OCI-LY1 (cell line): ENCODE measurements at regions not wholly inside any gene's neighbourhood (a gene's known extent, or its start where the extent isn't known, plus 50 kb on each side); places are given as distances from the start of the nearest gene placed in this dataset.

Source experiments
- H2AFZ ChIP-seq: fragments of 200-600 bp; sonication (generic), shearing (Covaris generic); 2 replicates; pipeline ENCODE4 v1.6.0; 2014; ENCODE audit warnings: antibody characterized with exemption, mild to moderate bottlenecking, low read length
- H3F3A ChIP-seq: fragments of 200-600 bp; sonication (generic), shearing (Covaris generic); 2 replicates; pipeline ENCODE4 v1.6.0; 2014; ENCODE audit warnings: mild to moderate bottlenecking, antibody characterized with exemption, low read length, moderate library complexity; ENCODE audit not compliant: insufficient read depth
- H3K27ac ChIP-seq: fragments of 200-600 bp; sonication (generic); 2 replicates; pipeline ENCODE4 v1.5.1; 2014; ENCODE audit warnings: low read length, mixed run types, mild to moderate bottlenecking, low read depth; ENCODE audit not compliant: poor library complexity, severe bottlenecking
- H3K27me3 ChIP-seq: fragments of 200-600 bp; sonication (generic); 2 replicates; pipeline ENCODE4 v1.6.0; 2014; ENCODE audit warnings: antibody characterized with exemption, mild to moderate bottlenecking, low read length, moderate library complexity; ENCODE audit not compliant: insufficient read depth
- H3K36me3 ChIP-seq: fragments of 200-600 bp; sonication (generic); 2 replicates; pipeline ENCODE4 v1.6.1; 2014; ENCODE audit warnings: mild to moderate bottlenecking, antibody characterized with exemption, low read length, moderate library complexity, mixed read lengths; ENCODE audit not compliant: insufficient read depth
- H3K4me1 ChIP-seq: fragments of 200-600 bp; sonication (generic); 2 replicates; pipeline ENCODE4 v1.5.1; 2014; ENCODE audit warnings: mild to moderate bottlenecking, low read length, moderate library complexity; ENCODE audit not compliant: insufficient read depth, severe bottlenecking
- H3K4me2 ChIP-seq: fragments of 200-600 bp; sonication (generic), shearing (Covaris generic); 2 replicates; pipeline ENCODE4 v1.6.1; 2014; ENCODE audit warnings: low read length
- H3K4me3 ChIP-seq: fragments of 200-600 bp; sonication (generic); 2 replicates; pipeline ENCODE4 v1.5.1; 2014; ENCODE audit warnings: low read length, low read depth, mild to moderate bottlenecking, mixed read lengths; ENCODE audit not compliant: poor library complexity, severe bottlenecking
- H3K79me2 ChIP-seq: fragments of 200-600 bp; shearing (Covaris generic); 2 replicates; pipeline ENCODE4 v1.6.1; 2016; ENCODE audit warnings: mixed run types, low read length, mixed read lengths; ENCODE audit not compliant: insufficient read depth
- H3K9ac ChIP-seq: fragments of 200-600 bp; sonication (generic), shearing (Covaris generic); 2 replicates; pipeline ENCODE4 v1.6.1; 2014; ENCODE audit warnings: mild to moderate bottlenecking, low read length, mixed read lengths
- H3K9me2 ChIP-seq: fragments of 200-600 bp; sonication (generic), shearing (Covaris generic); 2 replicates; pipeline ENCODE4 v1.6.1; 2014; ENCODE audit warnings: low read depth, mild to moderate bottlenecking, low read length, mixed read lengths
- H3K9me3 ChIP-seq: fragments of 200-600 bp; shearing (Covaris generic); 2 replicates; pipeline ENCODE4 v1.6.1; 2014; ENCODE audit warnings: low read length, mixed read lengths
- H4K20me1 ChIP-seq: fragments of 200-600 bp; sonication (generic), shearing (Covaris generic); 2 replicates; pipeline ENCODE4 v1.6.0; 2016; ENCODE audit warnings: mild to moderate bottlenecking, low read length; ENCODE audit not compliant: insufficient read depth
- CTCF ChIP-seq: fragments of 200-600 bp; sonication (generic), shearing (Covaris generic); IDR thresholded peaks from 2 replicates; pipeline ENCODE4 v1.5.1; 2017; ENCODE audit warnings: mild to moderate bottlenecking, antibody characterized with exemption, low read length, moderate library complexity, mixed read lengths
- EZH2 ChIP-seq: fragments of 200-600 bp; sonication (generic), shearing (Covaris generic); IDR thresholded peaks from 2 replicates; pipeline ENCODE4 v1.8.0; 2017; ENCODE audit warnings: borderline replicate concordance, mixed run types, mild to moderate bottlenecking, antibody characterized with exemption, low read length, moderate library complexity, mixed read lengths

DNA sequence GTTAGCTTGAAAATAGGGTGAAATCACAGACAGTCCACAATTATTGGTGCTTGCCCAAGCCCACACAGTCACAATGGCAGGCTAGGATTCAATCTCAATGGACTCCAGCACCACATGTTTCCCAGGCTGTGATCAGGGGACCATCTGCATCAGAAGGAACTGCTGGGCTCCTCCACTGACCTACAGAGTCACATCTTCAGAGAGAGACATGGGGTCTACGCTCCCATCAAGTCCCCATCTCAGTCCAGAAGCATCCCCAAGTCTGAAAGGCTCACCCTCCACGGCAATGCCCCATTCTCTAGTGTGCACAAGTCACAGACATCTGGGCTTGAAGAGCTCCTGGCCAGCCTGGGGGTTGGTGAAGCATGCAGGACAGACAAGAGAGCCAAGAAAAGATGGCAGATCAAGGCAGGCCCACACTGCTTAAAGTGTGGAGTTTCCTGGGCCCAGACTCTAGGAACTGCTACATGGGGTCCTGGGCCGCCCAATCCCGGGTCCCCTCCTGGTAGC is 262.5 kb downstream of the NPHP4 start:
- H4K20me1 ChIP-seq = no peaks in the 10 kb centered on the region
- no peaks in the 10 kb centered on the region for H3K36me3 ChIP-seq
- no peaks in the 10 kb centered on the region for H3K9me2 ChIP-seq
- TF ChIP-seq CTCF (no peak), EZH2 (no peak)
- H3K4me2 ChIP-seq = no peak overlapping the region
- no peaks in the 10 kb centered on the region for H3K4me1 ChIP-seq
- no peak overlapping the region for H3K9ac ChIP-seq
- H3K27ac ChIP-seq = no peak overlapping the region
- H3K9me3 ChIP-seq = no peaks in the 10 kb centered on the region
- H3F3A ChIP-seq = no peaks in the 10 kb centered on the region
- H3K79me2 ChIP-seq = no peaks in the 10 kb centered on the region
- H2AFZ ChIP-seq = no peak overlapping the region
- no peak overlapping the region for H3K4me3 ChIP-seq
- H3K27me3 ChIP-seq = no peaks in the 10 kb centered on the region

- Histone ChIP-seq H3K9me3 (no peaks in the 10 kb centered on the region), H3K79me2 (no peaks in the 10 kb centered on the region), H3K4me3 (no peak overlapping the region), H3K9me2 (no peaks in the 10 kb centered on the region), H3K27me3 (no peaks in the 10 kb centered on the region), H2AFZ (no peak overlapping the region), H3K27ac (no peak overlapping the region), H3K4me1 (no peaks in the 10 kb centered on the region), H3K9ac (no peak overlapping the region), H3F3A (no peaks in the 10 kb centered on the region), H3K4me2 (no peak overlapping the region), H3K36me3 (no peaks in the 10 kb centered on the region), H4K20me1 (no peaks in the 10 kb centered on the region)
- TF ChIP-seq CTCF (no peak), EZH2 (no peak)
Measured at GRCh38 chr1:5728663-5729355, 263.4 kb downstream of the NPHP4 start.

- no peaks in the 10 kb centered on the region for H3K9me2 ChIP-seq
- H3K4me3 ChIP-seq = no peak overlapping the region
- H2AFZ ChIP-seq = no peak overlapping the region
- no peak overlapping the region for H3K9ac ChIP-seq
- no peak overlapping the region for H3K27ac ChIP-seq
- H3K4me2 ChIP-seq = no peak overlapping the region
- H3K79me2 ChIP-seq = no peaks in the 10 kb centered on the region
- no peaks in the 10 kb centered on the region for H3K27me3 ChIP-seq
- TF ChIP-seq CTCF (no peak), EZH2 (no peak)
- no peaks in the 10 kb centered on the region for H3K4me1 ChIP-seq
- no peaks in the 10 kb centered on the region for H4K20me1 ChIP-seq
- no peaks in the 10 kb centered on the region for H3K9me3 ChIP-seq
- no peaks in the 10 kb centered on the region for H3F3A ChIP-seq
- no peaks in the 10 kb centered on the region for H3K36me3 ChIP-seq
Measured at GRCh38 chr1:5727871-5728643, 264.2 kb downstream of the NPHP4 start.
